NK-92 (cell line): ENCODE measurements at regions not wholly inside any gene's neighbourhood (a gene's known extent, or its start where the extent isn't known, plus 50 kb on each side); places are given as distances from the start of the nearest gene placed in this dataset.

Experiments
- DNase-seq: peaks from one replicate; lab custom pipeline; 2025; ENCODE audit not compliant: unreplicated experiment; lab: John Stamatoyannopoulos, UW

GRCh38 chr19:33898062-33898677 is 101.5 kb downstream of the KCTD15 start:
- no peak for DNase-seq

DNA sequence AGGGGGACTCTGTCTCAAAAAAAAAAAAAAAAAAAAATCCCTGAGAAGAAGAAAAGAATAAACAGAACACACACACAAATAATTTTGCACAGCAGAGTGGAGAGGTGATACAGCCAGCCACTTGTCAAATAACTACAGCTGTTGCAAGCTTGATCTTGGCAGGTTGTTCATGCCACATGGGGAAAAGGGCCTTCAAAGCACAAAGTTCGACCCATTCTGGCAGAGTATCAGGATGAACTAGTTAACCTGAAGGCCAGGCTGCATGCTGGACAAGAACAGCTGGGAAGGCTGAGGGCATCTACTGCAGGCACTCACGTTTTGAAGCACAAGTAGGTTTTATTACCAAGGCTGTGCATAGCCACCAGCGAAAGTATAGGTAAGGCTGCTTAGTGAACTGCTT is 104.1 kb downstream of the KCTD15 start:
- no peak for DNase-seq

GRCh38 chr19:33902395-33902794 is 105.7 kb downstream of the KCTD15 start:
- DNase-seq, result no peak

- DNase-seq, result no peak
These were observed 106.3 kb downstream of the KCTD15 start for GRCh38 chr19:33902802-33903488.

DNA sequence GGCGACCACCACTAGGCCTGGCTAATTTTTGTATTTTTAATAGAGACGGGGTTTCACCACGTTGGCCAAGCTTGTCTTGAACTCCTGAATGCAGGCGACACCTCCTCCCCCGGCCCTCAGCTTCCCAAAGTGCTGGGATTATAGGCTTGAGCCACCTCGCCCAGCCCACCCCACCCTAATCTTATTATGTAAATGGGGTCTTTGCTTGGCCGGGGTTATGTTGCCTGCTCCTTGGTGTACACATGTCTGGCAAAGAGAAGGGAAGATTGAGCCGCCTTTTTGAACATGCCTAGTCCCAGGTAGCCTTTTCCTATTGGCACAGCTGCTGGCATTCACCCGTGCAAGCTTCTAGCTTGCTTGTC is 106.8 kb downstream of the KCTD15 start:
- no peak for DNase-seq

- DNase-seq, result no peak
These were observed 108.0 kb downstream of the KCTD15 start for GRCh38 chr19:33904681-33905080.

DNA sequence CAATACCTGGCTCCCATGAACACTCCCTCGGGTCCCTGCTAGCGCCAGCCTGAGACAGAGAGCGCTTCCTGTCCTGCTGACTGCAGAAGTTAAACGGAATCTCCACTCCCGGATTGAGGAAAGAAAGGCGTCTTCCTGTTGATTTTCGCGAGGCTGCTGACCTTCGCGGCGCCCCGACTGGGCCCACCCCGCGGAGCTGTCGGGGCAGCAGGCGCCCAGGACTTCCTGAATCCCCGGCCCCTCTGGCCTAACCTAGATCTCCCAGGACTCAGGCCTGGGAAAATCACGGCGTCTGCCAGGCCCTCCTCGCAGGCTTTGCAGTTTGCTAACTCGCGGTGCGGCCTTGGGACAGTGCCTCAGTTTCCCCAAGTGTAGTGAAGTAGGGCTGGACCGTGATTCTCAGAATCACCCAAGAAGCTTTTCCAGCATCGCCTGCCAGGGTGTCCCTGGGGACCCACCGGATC is 108.8 kb downstream of the KCTD15 start:
- no peak for DNase-seq

GRCh38 chr19:33905937-33906577 is 109.4 kb downstream of the KCTD15 start:
- DNase-seq, result no peak

DNA sequence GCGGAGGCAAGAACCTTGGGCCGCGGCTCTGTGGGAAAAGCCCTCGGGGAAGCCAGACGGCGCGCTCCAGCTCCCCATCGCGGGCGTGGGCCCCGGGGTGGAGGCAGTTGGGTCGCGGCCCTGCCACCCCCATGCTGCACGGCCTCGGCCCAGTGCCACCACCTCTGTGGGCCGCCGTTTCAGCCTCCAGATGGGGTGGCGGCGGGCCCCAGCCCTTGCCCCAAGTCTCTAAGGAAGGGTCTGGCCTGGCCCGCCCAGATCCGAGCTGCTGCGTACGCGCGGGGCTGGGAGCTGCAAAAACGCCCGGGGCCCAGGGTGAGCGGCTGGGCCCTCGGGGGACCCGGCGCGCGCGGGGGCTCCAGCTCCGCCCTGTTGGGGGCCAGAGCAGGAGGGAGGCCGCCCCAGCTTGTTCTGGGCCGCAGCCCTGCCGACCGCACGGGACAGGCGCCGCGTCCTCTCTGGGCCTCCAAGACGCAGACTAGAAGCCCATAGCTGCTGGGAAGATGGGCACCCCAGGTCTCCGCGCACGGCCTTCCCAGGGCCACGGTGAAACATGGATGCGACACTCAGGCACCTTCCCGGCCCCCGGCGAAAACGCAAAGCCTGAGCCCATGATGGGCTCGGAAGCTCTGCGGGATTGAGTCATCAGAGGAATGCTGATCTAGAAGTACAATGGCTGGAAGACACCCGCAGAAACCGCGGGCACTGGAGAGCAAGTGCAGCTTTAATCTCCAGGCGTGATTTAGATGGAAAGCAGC is 110.1 kb downstream of the KCTD15 start:
- no peak for DNase-seq

- no peak for DNase-seq
These were observed 114.3 kb downstream of the KCTD15 start for GRCh38 chr19:33910922-33911321.

DNA sequence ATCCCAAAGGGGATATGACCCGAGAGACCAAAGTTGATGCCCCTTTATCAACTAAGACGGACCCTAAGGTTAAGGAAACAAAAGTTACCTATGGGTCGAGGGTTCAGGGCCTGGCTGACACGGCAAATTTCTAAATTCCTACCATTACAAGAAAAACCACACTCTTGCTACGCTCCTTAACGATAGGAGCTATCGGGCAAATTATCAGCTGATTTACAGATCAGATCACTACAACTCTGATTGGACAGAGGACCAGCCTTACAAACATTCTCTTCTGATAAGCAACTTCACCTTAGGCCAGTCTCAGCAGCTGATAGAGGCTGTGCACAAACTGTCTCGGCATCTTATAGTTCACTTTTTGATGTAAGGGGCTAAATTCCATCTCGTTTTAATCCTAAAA is 117.9 kb downstream of the KCTD15 start:
- DNase-seq, result no peak

GRCh38 chr19:33916792-33917191 is 120.1 kb downstream of the KCTD15 start:
- no peak for DNase-seq

GRCh38 chr19:33919291-33919690 is 122.6 kb downstream of the KCTD15 start:
- no peak for DNase-seq

- DNase-seq, result no peak
These were observed 124.5 kb downstream of the KCTD15 start for GRCh38 chr19:33921165-33921564.

DNA sequence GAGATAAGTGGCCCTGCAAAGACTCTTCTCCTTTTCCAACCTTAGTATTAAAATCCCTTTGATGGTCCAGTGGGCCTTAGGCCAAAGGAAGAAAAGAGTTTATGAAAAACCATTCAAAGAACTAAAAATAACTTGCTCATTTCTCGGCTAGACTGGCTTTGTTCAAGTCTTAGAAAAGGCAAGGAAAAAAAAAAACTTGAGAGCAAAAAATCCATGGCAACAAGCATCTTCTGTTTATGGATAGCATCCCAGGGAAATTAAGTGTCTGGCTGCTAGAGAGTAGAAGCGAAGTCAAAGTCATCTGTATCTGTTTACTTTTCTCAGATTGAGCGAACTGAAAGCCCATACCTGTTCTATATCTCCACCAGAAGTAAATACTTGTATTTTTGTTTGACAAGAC is 129.6 kb downstream of the KCTD15 start:
- DNase-seq, result no peak

DNA sequence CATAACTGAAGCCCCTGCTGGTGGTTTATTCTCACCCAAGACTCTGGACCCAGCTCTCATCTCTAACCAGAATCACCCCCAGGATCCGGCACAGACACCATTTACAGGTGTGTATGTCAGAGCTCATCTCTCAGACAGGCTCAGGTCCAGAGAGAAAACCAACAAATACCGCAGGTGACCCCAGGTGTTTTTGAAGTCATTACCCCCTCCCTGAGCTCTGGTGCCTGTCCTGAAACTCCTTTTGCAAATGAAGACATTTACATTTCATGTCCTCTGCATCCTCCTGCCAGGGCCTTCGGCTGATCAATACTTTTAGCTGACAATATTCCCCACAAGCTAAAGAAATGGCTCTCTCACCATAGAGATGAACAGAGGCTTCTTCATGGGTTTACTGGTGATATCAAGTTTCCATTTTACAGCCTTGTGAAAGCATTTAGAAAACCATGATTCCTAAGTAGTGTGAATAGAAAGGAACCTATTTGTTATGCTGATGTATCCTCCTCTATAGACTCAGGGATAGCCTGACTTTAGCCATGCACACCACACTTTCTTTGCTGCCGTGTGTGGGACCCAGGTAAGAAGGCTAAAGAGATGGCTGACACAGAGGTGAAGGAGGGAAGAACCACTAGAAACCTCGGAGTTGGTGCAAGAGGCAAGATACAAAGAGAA is 131.3 kb downstream of the KCTD15 start:
- DNase-seq, result no peak

DNA sequence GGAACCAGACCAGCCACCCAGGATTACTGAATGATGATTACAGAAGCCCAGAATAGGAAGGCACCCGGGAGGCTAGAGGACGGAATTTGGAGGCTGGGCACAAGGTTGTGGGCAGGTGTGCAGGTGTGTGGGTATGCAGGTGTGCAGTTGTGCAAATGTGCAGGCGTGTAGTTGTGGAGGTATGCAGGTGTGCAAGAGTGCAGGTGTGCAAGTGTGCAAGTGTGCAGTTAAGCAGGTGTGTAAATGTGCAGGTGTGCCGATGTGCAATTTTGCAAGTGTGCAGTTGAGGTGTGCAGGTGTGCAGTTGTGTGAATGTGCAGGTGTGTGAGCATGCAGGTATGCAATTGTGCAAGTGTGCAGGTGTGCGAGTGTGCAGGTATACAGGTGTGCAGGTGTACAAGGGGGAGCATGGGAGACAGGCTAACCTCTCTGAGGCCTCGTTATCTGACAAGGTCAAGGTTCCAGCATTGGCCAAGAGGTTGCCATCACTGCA is 131.8 kb downstream of the KCTD15 start:
- no peak for DNase-seq

DNA sequence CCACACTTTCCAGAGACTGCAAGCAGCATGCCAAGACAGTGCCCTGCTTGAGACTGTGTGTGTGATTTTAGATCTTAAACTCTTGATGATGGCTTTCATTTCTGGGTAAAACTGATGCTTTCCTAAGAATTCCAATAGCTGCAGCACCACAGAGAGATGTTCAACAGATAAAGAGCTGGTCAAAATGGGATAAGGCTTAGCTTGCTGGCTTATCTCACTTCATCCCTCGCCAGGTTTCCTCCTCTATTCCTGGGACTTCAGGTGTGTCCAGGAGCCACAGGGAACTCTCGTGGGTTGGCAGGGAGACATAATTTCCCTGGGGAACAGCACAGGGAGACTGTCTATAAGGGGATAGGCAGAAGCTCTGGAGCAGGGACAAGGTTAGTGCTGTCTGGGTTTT is 137.3 kb downstream of the KCTD15 start:
- DNase-seq, result no peak

- no peak for DNase-seq
These were observed 142.2 kb downstream of the KCTD15 start for GRCh38 chr19:33938821-33939220.

- no peak for DNase-seq
These were observed 144.5 kb downstream of the KCTD15 start for GRCh38 chr19:33941133-33941532.
